WTC11 (cell line): ENCODE measurements at regions not wholly inside any gene's neighbourhood (a gene's known extent, or its start where the extent isn't known, plus 50 kb on each side); places are given as distances from the start of the nearest gene placed in this dataset.

ENCODE experiments used
- ATAC-seq: fragments of 200-7000 bp; cut with Tn5 transposase; 2 replicates; pipeline ENCODE4 v1.10.0; 2021; ENCODE audit warnings: mild to moderate bottlenecking, moderate library complexity
- CTCF ChIA-PET: fragments of 300-600 bp; sonication (Branson Sonifier 250); formaldehyde crosslinking; loops from one replicate; lab custom pipeline; 2021; ENCODE audit warnings: antibody characterized with exemption; lab: Charles Lee
- POLR2A ChIA-PET: fragments of 350-600 bp; sonication (Branson Sonifier 250); formaldehyde crosslinking; loops from one replicate; lab custom pipeline; 2021; ENCODE audit warnings: antibody characterized with exemption; lab: Charles Lee
- DNase-seq: peaks from one replicate; pipeline ENCODE4 v3.0.0; 2021; ENCODE audit warnings: low spot score
- H3K27ac Mint-ChIP-seq: 2 replicates; pipeline ENCODE4 v1.8.0; 2021; ENCODE audit warnings: mixed read lengths
- H3K27me3 Mint-ChIP-seq: 2 replicates; pipeline ENCODE4 v1.8.0; 2021; ENCODE audit warnings: low read depth, mild to moderate bottlenecking, moderate library complexity, mixed read lengths
- H3K36me3 Mint-ChIP-seq: 2 replicates; pipeline ENCODE4 v1.8.0; 2021; ENCODE audit warnings: mixed read lengths
- H3K4me1 Mint-ChIP-seq: 2 replicates; pipeline ENCODE4 v1.8.0; 2022; ENCODE audit warnings: mixed read lengths
- H3K4me3 Mint-ChIP-seq: 2 replicates; pipeline ENCODE4 v1.8.0; 2021; ENCODE audit warnings: mild to moderate bottlenecking, moderate library complexity, mixed read lengths
- H3K9me3 Mint-ChIP-seq: 2 replicates; pipeline ENCODE4 v1.8.0; 2021; ENCODE audit warnings: mixed read lengths
- AR ChIP-seq: fragments of 250-450 bp; sonication (Bioruptor Pico); IDR thresholded peaks from 2 replicates; pipeline ENCODE4 v1.9.0; 2021; ENCODE audit warnings: mild to moderate bottlenecking
- ATF3 ChIP-seq: sonication (generic); formaldehyde crosslinking; conservative IDR thresholded peaks from 2 replicates; pipeline ENCODE4 v1.8.1; 2022; ENCODE audit warnings: mild to moderate bottlenecking, missing genetic modification reagents
- CREM ChIP-seq: sonication (generic); formaldehyde crosslinking; IDR thresholded peaks from 2 replicates; pipeline ENCODE4 v1.8.1; 2022; ENCODE audit warnings: mild to moderate bottlenecking, missing genetic modification reagents, moderate library complexity
- FOXJ3 ChIP-seq: sonication (generic); formaldehyde crosslinking; IDR thresholded peaks from 2 replicates; pipeline ENCODE4 v1.9.0; 2021; ENCODE audit warnings: missing genetic modification reagents, mild to moderate bottlenecking, borderline replicate concordance
- FOXP4 ChIP-seq: sonication (generic); formaldehyde crosslinking; IDR thresholded peaks from 2 replicates; pipeline ENCODE4 v1.8.0; 2022; ENCODE audit warnings: mild to moderate bottlenecking, missing genetic modification reagents
- GTF2I ChIP-seq: fragments of 250-450 bp; sonication (Bioruptor Pico); conservative IDR thresholded peaks from 2 replicates; pipeline ENCODE4 v1.4.0; 2021; ENCODE audit warnings: mild to moderate bottlenecking
- IRF1 ChIP-seq: sonication (generic); formaldehyde crosslinking; IDR thresholded peaks from 2 replicates; pipeline ENCODE4 v1.8.0; 2023; ENCODE audit warnings: missing genetic modification reagents
- IRF2 ChIP-seq: sonication (generic); formaldehyde crosslinking; IDR thresholded peaks from 2 replicates; pipeline ENCODE4 v1.8.0; 2022; ENCODE audit warnings: low read depth, missing genetic modification reagents, borderline replicate concordance
- MLX ChIP-seq: sonication (generic); formaldehyde crosslinking; IDR thresholded peaks from 2 replicates; pipeline ENCODE4 v1.8.1; 2023; ENCODE audit warnings: mild to moderate bottlenecking, missing genetic modification reagents, moderate library complexity
- MXD4 ChIP-seq: fragments of 250-450 bp; sonication (Bioruptor Pico); IDR thresholded peaks from 2 replicates; pipeline ENCODE4 v1.8.0; 2021; ENCODE audit warnings: mild to moderate bottlenecking, moderate library complexity, borderline replicate concordance
- NFATC4 ChIP-seq: fragments of 250-450 bp; sonication (Bioruptor Pico); IDR thresholded peaks from 2 replicates; pipeline ENCODE4 v1.9.0; 2021; ENCODE audit warnings: mild to moderate bottlenecking
- NFYB ChIP-seq: sonication (generic); formaldehyde crosslinking; conservative IDR thresholded peaks from 2 replicates; pipeline ENCODE4 v1.8.0; 2022; ENCODE audit warnings: low read depth, missing genetic modification reagents
- NR1H2 ChIP-seq: sonication (generic); formaldehyde crosslinking; IDR thresholded peaks from 2 replicates; pipeline ENCODE4 v1.9.0; 2021; ENCODE audit warnings: mild to moderate bottlenecking, moderate library complexity, missing genetic modification reagents
- NR2C2 ChIP-seq: sonication (generic); formaldehyde crosslinking; IDR thresholded peaks from 2 replicates; pipeline ENCODE4 v1.8.0; 2022; ENCODE audit warnings: mild to moderate bottlenecking, missing genetic modification reagents
- NR3C1 ChIP-seq: sonication (generic); formaldehyde crosslinking; conservative IDR thresholded peaks from 2 replicates; pipeline ENCODE4 v1.8.1; 2023; ENCODE audit warnings: low read depth, mild to moderate bottlenecking, missing genetic modification reagents
- PRRX2 ChIP-seq: fragments of 250-450 bp; sonication (Bioruptor Pico); IDR thresholded peaks from 2 replicates; pipeline ENCODE4 v1.8.0; 2021; ENCODE audit warnings: mild to moderate bottlenecking
- RELA ChIP-seq: sonication (generic); formaldehyde crosslinking; IDR thresholded peaks from 2 replicates; pipeline ENCODE4 v1.8.1; 2022; ENCODE audit warnings: missing genetic modification reagents, mild to moderate bottlenecking, borderline replicate concordance
- TEAD1 ChIP-seq: sonication (generic); formaldehyde crosslinking; IDR thresholded peaks from 2 replicates; pipeline ENCODE4 v1.8.0; 2022; ENCODE audit warnings: mild to moderate bottlenecking, missing genetic modification reagents
- ZBTB21 ChIP-seq: sonication (generic); formaldehyde crosslinking; IDR thresholded peaks from 2 replicates; pipeline ENCODE4 v1.8.1; 2023; ENCODE audit warnings: mild to moderate bottlenecking, missing genetic modification reagents, borderline replicate concordance
- ZMAT4 ChIP-seq: fragments of 250-450 bp; sonication (Bioruptor Pico); IDR thresholded peaks from 2 replicates; pipeline ENCODE4 v1.9.0; 2021; ENCODE audit warnings: mild to moderate bottlenecking
- ZNF232 ChIP-seq: sonication (generic); formaldehyde crosslinking; IDR thresholded peaks from 2 replicates; pipeline ENCODE4 v1.8.0; 2022; ENCODE audit warnings: mild to moderate bottlenecking, missing genetic modification reagents
- ZNF532 ChIP-seq: fragments of 250-450 bp; sonication (Bioruptor Pico); IDR thresholded peaks from 2 replicates; pipeline ENCODE4 v1.9.0; 2021; ENCODE audit warnings: mild to moderate bottlenecking, borderline replicate concordance

- TF ChIP-seq MXD4 (CRISPR knock-in tag) (no peak), GTF2I (no peak), NFYB (CRISPR knock-in tag) (no peak), ZMAT4 (CRISPR knock-in tag) (no peak), ZNF532 (CRISPR knock-in tag) (no peak), NR3C1 (CRISPR knock-in tag) (no peak), IRF2 (CRISPR knock-in tag) (no peak), ATF3 (CRISPR knock-in tag) (no peak), NR1H2 (CRISPR knock-in tag) (no peak)
- TF ChIP-seq, all 79 proteins: peak for 0
Observed at GRCh38 chr11:130727157-130728119, 188.8 kb downstream of the SNX19 start (continued).

- ATAC-seq (peak; percentile 24; the same call in 1 of the 2 replicates), DNase-seq (no peak)
- peaks cover 24% of the 10 kb centered on the region for H3K36me3 Mint-ChIP-seq
- peaks cover 40% of the 10 kb centered on the region for H3K9me3 Mint-ChIP-seq
- H3K27me3 Mint-ChIP-seq, result peaks cover 2% of the 10 kb centered on the region
- H3K4me3 Mint-ChIP-seq, result no peak overlapping the region
- ChIA-PET POLR2A (no interaction called here), CTCF (interaction anchor here (0.9 kb wide), 1 partner anchor 134 kb away, joined by 4 read pairs; no protein-coding TSS in a partner anchor)
- H3K27ac Mint-ChIP-seq, result no peak overlapping the region
- peaks cover 17% of the 10 kb centered on the region for H3K4me1 Mint-ChIP-seq
- no peak for TF ChIP-seq FOXP4 (CRISPR knock-in tag)
- no peak for TF ChIP-seq PRRX2 (CRISPR knock-in tag)
- no peak for TF ChIP-seq MLX (CRISPR knock-in tag)
- TF ChIP-seq NFATC4, result no peak
- TF ChIP-seq IRF1 (CRISPR knock-in tag), result no peak
- no peak for TF ChIP-seq RELA
- TF ChIP-seq AR (CRISPR knock-in tag), result no peak
- TF ChIP-seq CREM (CRISPR knock-in tag), result no peak
- TF ChIP-seq TEAD1, result no peak
- TF ChIP-seq NR2C2 (CRISPR knock-in tag), result no peak
- TF ChIP-seq FOXJ3 (CRISPR knock-in tag), result no peak
- no peak for TF ChIP-seq ZNF232 (CRISPR knock-in tag)
- TF ChIP-seq ZBTB21, result no peak
- no peak for TF ChIP-seq NR3C1 (CRISPR knock-in tag)
Observed at GRCh38 chr11:130728185-130729180, 187.8 kb downstream of the SNX19 start.
